ENCODE measurements at regions not wholly inside any gene's neighbourhood (a gene's known extent, or its start where the extent isn't known, plus 50 kb on each side); places are given as distances from the start of the nearest gene placed in this dataset.

DNA sequence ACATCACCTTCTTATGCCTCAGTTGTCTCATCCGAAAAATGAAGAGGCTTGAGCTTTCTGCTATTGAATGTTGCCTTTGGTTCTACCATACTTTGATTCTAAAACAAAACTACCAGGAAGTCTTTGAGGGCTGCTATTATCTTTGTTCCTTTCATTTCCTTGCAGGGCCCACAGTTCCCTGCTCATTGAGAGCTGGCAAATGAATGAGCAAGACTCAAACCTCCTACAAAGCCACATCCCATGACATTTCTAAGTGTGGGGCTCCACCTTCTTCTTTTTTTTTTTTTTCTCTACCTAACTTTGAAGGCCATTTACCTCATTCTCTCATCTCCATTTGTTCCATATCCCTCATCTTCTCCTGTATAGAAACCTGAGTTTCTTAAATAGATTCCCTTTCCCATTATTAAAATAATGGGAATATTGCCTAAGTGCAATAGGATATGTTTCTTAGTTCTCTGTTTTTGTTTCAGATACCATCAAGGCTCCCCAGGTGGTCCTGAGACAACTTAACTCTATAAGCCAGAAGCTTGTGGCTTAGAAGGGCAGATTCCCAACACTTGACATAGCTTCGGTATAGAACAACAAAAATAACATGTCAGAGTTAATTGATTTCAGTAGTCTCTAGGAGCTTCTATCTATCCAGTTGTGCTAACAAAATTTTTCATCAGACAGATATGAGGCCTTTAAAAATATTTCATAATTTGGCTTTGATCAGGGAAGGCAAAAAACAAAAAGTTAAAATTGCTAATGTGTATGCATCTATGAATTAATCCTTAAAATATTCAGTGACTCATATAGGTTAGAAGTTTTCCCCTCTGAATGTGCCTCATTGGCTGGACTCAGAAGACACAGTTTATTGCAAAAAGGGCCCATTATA, 951.6 kb downstream of the TUSC7 start:
- no peaks in the 10 kb centered on the region for H3K9me3 ChIP-seq (ENCODE audit: control insufficient read depth, low read length)
- H3K4me1 ChIP-seq (ENCODE audit: control insufficient read depth, insufficient read depth, low read length), result peaks cover 3% of the 10 kb centered on the region
- Mint-ChIP-seq H3K27ac (no peak overlapping the region), H3K9me3 (no peaks in the 10 kb centered on the region), H3K4me3 (no peak overlapping the region), H3K4me1 (peaks cover 13% of the 10 kb centered on the region), H3K27me3 (ENCODE audit: insufficient read depth) (peaks cover 11% of the 10 kb centered on the region), H3K36me3 (ENCODE audit: low read depth) (no peaks in the 10 kb centered on the region)
- WGBS, 2 experiments (ENCODE audit: insufficient coverage in 1 of 2, insufficient read length in 1 of 2), result 86 to 94% methylated on average over 1 to 2 of the region's 2 CpGs
- TF ChIP-seq, protein P1, sequence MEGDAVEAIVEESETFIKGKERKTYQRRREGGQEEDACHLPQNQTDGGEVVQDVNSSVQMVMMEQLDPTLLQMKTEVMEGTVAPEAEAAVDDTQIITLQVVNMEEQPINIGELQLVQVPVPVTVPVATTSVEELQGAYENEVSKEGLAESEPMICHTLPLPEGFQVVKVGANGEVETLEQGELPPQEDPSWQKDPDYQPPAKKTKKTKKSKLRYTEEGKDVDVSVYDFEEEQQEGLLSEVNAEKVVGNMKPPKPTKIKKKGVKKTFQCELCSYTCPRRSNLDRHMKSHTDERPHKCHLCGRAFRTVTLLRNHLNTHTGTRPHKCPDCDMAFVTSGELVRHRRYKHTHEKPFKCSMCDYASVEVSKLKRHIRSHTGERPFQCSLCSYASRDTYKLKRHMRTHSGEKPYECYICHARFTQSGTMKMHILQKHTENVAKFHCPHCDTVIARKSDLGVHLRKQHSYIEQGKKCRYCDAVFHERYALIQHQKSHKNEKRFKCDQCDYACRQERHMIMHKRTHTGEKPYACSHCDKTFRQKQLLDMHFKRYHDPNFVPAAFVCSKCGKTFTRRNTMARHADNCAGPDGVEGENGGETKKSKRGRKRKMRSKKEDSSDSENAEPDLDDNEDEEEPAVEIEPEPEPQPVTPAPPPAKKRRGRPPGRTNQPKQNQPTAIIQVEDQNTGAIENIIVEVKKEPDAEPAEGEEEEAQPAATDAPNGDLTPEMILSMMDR (conservative IDR thresholded peaks at IDR 0.05), result no peak
- no peak overlapping the region for H3K4me3 ChIP-seq (ENCODE audit: low read length)
- H3K9ac ChIP-seq (ENCODE audit: extremely low read depth, low read length, poor library complexity, severe bottlenecking), result no peak overlapping the region
- DNase-seq, result no peak
- H3K27ac ChIP-seq (ENCODE audit: low read depth, low read length), result no peak overlapping the region
- H3K27me3 ChIP-seq (ENCODE audit: control insufficient read depth, insufficient read depth, low read length, poor library complexity, severe bottlenecking), result no peaks in the 10 kb centered on the region
- H3K36me3 ChIP-seq (ENCODE audit: control insufficient read depth, insufficient read depth, low read length), result no peaks in the 10 kb centered on the region

DNA sequence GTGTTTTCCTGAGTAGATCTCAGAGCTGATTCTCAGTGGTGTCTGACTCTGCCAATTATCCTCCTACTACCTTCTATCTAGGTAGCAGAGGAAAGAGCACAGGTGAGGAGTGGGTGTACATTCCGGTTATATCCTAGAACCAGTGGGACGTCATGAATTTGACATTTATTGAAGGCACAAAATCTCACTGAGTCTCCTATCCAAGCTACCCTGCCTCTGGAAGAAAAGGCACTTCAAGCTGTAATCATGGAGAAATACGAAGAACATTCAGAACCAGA, 952.2 kb downstream of the TUSC7 start:
- Histone ChIP-seq H3K27ac (ENCODE audit: low read depth, low read length) (no peak overlapping the region), H3K27me3 (ENCODE audit: control insufficient read depth, insufficient read depth, low read length, poor library complexity, severe bottlenecking) (no peaks in the 10 kb centered on the region), H3K36me3 (ENCODE audit: control insufficient read depth, insufficient read depth, low read length) (no peaks in the 10 kb centered on the region), H3K9ac (ENCODE audit: extremely low read depth, low read length, poor library complexity, severe bottlenecking) (no peak overlapping the region), H3K9me3 (ENCODE audit: control insufficient read depth, low read length) (no peaks in the 10 kb centered on the region), H3K4me1 (ENCODE audit: control insufficient read depth, insufficient read depth, low read length) (peaks cover 8% of the 10 kb centered on the region), H3K4me3 (ENCODE audit: low read length) (no peak overlapping the region)
- H3K36me3 Mint-ChIP-seq (ENCODE audit: low read depth), result no peaks in the 10 kb centered on the region
- no peak overlapping the region for H3K27ac Mint-ChIP-seq
- TF ChIP-seq, protein P1 (conservative IDR thresholded peaks at IDR 0.05), result no peak
- WGBS, 2 experiments (ENCODE audit: insufficient coverage in 1 of 2, insufficient read length in 1 of 2), result 89 to 100% methylated on average over 2 to 3 of the region's 3 CpGs
- H3K4me1 Mint-ChIP-seq, result peaks cover 19% of the 10 kb centered on the region
- H3K27me3 Mint-ChIP-seq (ENCODE audit: insufficient read depth), result peaks cover 14% of the 10 kb centered on the region
- no peak for DNase-seq
- H3K4me3 Mint-ChIP-seq, result no peak overlapping the region
- no peaks in the 10 kb centered on the region for H3K9me3 Mint-ChIP-seq

DNA sequence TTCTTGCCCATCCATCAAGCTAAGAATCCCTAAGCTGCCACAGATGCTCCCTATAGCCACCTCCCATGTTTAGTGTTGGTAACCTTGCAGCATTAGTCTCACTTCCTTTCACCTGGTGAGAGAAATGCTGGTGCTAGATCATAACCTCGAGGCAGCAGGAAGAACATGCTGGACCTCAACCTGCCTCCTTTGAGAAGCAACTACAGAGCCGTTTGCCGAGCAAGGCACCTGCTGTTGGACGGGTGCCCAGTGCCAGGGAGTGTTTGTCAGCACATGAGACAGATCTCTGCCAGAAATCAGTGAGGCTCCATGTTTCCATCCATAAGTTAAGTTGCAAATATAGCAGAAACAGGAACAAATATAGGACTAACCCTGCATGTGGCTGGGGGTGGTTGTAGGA, 955.7 kb downstream of the TUSC7 start:
- WGBS, 2 experiments (ENCODE audit: insufficient coverage in 1 of 2, insufficient read length in 1 of 2), result 94 to 100% methylated on average over 4 of the region's 4 CpGs
- peaks cover 9% of the 10 kb centered on the region for H3K4me1 ChIP-seq (ENCODE audit: control insufficient read depth, insufficient read depth, low read length)

More for the DNA sequence above, 955.7 kb downstream of the TUSC7 start:
- no peak overlapping the region for H3K4me3 Mint-ChIP-seq
- no peaks in the 10 kb centered on the region for H3K9me3 ChIP-seq (ENCODE audit: control insufficient read depth, low read length)
- no peak overlapping the region for H3K9ac ChIP-seq (ENCODE audit: extremely low read depth, low read length, poor library complexity, severe bottlenecking)
- peaks cover 19% of the 10 kb centered on the region for H3K27me3 Mint-ChIP-seq (ENCODE audit: insufficient read depth)
- peaks cover 3% of the 10 kb centered on the region for H3K27me3 ChIP-seq (ENCODE audit: control insufficient read depth, insufficient read depth, low read length, poor library complexity, severe bottlenecking)
- H3K4me1 Mint-ChIP-seq, result peaks cover 31% of the 10 kb centered on the region
- DNase-seq, result no peak
- H3K36me3 ChIP-seq (ENCODE audit: control insufficient read depth, insufficient read depth, low read length), result no peaks in the 10 kb centered on the region
- no peak overlapping the region for H3K27ac ChIP-seq (ENCODE audit: low read depth, low read length)
- no peaks in the 10 kb centered on the region for H3K36me3 Mint-ChIP-seq (ENCODE audit: low read depth)
- no peak overlapping the region for H3K4me3 ChIP-seq (ENCODE audit: low read length)
- no peaks in the 10 kb centered on the region for H3K9me3 Mint-ChIP-seq
- TF ChIP-seq, protein P1 (conservative IDR thresholded peaks at IDR 0.05), result no peak
- no peak overlapping the region for H3K27ac Mint-ChIP-seq

Measured in endodermal cell (in vitro differentiated cells).